T follicular helper cell (primary cell): ENCODE measurements at regions not wholly inside any gene's neighbourhood (a gene's known extent, or its start where the extent isn't known, plus 50 kb on each side); places are given as distances from the start of the nearest gene placed in this dataset.
"Not testable (repeated sequence)": the region's sequence is repeated elsewhere in the genome, so short reads cannot be mapped to it uniquely, and the experiment has no call there.

Experiments used
- DNase-seq: peaks from one replicate; pipeline ENCODE4 v3.0.0-alpha.2; 2020; ENCODE audit warnings: low read depth

DNA sequence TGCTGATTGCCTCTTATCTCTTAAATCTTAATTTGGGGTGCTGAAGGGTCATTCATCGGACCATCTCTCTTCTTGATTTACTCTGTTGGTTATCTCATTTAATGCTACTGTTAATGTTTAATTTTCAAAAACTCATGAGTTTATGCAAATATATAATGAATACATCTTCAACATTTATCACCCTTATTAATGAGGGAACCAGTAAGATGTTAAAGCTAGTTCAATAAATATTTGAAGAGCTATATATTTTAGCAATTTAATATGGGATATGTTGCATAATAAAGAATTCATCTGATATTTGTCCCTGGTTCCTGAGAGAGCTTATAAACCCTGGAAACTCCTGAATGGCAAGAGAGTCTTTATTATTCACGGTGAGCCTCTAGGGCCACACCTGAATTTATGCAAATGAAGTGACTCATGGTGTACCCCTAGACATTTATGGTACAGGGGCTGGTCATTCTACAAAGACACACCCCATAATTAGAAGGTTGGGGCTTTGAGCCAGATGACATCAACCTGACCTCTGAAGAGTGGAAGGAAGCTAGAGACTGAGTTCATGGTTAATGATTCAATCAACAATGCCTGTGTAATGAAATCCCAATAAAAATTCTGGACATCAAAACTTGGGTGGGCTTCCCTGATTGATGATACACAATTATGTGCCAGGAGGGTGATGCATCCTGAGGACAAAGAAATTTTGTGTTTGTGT lies 339.5 kb upstream of the ZNF608 start:
- no peak for DNase-seq

DNA sequence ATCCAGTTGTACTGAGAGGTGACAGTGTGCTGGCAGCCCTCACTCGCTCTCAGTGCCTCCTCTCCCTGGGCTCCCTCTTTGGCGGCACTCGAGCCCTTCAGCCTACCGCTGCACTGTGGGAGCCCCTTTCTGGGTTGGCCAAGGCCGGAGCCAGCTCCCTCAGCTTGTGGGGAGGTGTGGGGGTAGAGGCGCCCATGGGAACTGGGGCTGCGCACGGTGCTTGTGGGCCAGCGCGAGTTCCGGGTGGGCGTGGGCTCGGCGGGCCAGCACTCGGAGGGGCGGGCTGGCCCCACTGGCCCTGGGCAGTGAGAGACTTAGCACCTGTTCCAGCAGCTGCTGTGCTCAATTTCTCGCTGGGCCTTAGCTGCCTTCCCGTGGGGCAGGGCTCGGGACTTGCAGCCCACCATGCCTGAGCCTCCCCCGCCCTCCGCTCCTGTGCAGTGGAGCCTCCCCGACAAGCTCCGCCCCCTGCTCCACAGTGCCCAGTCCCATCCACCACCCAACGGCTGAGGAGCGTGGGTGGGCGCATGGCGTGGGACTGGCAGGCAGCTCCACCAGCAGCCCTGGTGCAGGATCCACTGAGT lies 342.2 kb upstream of the ZNF608 start:
- DNase-seq = no peak

DNA sequence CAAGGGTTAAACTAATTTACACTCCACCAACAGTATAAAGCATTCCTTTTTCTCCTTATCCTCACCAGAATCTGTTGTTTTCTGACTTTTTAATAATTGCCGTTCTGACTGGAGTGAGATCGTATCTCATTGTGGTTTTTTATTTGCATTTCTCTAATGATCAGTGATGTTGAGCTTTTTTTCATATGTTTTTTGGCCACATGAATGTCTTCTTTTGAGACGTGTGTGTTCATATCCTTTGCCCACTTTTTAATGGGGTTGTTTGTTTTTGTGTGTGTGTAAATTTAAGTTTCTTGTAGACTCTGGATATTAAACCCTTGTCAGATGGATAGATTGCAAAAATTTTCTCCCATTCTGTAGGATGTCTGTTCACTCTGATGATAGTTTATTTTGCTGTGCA lies 345.7 kb upstream of the ZNF608 start:
- DNase-seq = not testable (repeated sequence)

DNA sequence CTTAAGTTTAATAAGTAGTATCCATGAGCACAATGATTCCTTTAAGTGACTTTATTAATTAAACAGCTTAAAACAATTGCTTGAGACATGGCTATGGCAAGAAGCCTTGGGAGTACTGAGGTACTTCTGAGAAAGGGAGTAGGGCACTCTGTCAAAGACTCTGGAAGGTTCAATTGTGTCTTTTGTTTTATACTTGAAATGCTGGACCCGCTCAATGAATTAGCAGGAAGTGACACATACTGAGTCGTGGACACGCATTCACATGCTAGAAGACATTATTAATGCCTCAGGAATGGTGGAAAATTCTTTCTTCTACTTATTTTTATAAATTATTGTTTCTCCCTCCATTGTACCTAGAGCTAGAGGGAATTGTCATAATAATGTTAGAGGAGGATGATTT lies 347.3 kb upstream of the ZNF608 start:
- no peak for DNase-seq

DNA sequence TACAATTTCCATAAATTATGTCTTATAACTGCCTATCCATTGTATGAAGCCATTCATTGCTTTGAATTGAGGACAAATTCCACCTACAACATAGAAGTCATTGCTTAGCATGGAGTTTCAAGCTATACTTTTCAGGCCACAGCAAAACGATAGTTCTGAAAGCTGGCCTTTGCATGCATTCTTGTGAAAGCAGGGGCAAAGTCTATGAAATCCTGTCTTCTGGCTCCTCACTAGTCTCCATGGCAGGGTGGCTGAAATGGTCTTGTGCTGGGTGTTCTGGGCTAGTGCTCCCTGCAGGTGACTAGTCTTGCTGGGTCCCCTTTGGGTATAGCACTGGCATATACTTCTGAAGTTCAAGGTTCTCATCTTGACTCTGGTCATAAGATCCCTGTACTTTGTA lies 353.9 kb upstream of the ZNF608 start:
- DNase-seq = no peak

DNA sequence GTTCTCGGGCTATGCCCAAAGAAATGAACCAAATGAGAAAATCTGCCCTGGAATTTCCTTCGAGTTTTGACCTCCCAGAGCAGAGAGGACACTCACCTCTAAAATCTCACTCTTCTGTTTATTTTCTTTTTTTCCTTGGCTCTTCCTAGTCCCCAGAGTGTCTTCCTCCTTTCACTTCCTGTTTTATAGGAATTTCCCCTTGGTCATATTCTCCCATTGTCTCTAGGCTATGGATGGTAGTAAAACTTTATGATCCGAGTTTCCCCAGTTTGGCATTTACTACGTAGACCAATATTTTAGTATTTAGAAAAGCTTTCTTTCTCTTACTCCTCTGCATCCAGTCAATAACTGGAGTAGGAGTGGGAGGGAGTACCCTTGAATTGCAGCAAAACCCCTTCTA lies 354.5 kb upstream of the ZNF608 start:
- no peak for DNase-seq

DNA sequence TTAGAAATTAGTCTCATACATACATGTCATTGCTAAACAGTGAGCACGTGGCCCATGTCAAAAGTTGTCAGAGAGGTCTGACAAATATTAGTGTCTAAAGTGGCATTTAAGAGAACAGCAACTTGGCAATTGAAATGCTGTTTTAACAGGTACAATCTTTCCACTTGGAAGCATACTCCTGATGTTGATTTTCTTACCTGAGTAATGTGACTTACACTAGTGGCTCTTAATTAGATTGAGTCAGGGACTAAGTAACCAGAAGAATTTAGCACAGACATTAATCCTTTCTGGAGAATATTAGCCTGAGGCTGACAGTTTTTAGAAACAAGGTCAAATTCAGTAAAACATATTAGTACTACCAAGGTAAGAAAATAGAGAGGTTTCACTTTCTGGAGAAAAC lies 357.0 kb upstream of the ZNF608 start:
- no peak for DNase-seq

DNA sequence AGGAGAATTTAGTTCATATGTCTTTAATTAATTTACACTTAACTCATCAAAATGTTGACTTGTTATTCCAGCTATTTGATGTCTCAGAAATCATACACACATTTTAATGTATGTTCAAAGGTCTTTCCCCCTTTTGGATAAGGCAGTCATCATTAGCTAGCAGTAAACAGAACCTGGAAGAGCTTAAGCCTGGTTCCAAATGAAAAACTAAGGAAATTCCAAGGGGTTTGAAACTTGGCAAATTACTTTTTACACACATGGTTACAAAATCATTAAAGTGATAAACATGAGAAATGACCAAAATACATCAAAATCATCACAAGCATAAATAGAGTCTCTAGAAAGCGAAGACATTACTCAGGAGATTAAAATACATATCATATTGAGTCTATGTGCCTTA lies 359.8 kb upstream of the ZNF608 start:
- DNase-seq = no peak

DNA sequence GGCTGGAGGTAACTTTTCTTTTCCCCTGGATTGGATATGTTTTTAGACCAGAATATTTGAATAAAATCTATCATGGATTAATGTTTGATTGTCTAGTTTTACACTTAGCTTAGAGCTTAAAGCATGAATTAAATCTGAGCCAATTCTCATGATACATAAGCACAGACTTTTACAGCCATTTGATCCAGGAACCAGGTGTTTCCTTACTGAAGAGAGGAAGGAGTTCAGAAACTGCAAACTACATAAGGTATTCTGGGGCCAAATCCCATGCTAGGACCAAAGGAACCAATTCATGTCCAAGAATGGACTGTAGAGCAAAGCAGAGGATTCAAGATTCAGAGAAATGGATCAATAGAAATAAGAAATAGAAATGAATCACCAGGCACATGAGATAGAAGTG lies 360.4 kb upstream of the ZNF608 start:
- DNase-seq = no peak

DNA sequence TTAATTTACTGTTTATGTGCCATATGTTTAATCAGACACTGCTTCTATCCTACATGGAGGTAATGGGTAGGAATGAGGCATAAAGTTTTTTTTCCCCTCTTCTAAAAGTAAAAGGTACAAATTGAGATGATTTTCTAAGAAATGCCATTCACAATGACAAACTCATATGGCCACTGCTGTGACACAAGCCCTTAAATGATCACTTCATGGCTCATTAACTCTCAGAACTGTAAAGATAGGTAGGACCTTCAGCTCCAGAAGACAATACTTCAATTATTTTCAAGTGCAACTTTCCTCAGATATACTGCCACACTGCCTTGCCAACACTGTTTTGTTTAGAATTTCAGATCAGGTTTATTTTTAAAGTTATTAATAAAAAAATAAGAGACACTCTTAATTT lies 362.9 kb upstream of the ZNF608 start:
- no peak for DNase-seq

DNA sequence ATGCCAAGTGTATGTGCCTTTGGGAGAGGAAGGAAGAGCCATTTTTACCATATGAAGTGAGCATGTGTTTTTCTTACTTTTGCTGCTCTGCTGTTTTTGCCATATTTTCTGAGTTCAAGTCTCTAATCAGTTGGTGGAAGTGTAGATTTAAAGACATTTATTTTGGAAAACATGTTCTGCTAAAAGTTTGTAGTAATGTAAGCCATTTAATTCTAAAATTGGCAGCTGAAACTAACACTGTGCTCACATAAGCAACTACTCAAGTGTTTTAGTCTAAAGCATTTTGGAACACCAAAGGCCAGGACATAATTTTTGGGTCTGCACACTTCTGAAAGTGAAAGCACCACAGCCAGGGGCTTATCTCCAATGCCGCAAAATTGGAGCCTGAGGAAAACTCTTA lies 363.4 kb upstream of the ZNF608 start:
- no peak for DNase-seq

DNA sequence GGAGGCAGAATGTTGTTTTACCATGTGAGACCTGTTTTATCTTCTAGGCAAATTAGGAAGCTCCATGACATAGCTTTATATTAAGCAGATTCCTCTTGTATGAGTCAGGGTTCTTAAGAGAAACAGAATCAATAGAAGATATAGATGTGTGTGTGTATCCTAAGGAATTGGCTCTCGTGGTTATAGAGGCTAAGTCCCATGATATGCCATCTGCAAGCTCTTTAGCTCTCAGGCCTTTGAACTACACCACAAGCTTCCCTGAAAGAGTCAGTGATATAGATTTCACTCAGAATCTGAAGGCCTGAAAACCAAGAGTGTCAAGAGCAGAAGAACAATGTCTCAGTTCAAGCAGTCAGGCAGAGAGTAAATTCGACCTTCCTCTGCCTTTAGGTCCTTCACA lies 365.8 kb upstream of the ZNF608 start:
- no peak for DNase-seq

DNA sequence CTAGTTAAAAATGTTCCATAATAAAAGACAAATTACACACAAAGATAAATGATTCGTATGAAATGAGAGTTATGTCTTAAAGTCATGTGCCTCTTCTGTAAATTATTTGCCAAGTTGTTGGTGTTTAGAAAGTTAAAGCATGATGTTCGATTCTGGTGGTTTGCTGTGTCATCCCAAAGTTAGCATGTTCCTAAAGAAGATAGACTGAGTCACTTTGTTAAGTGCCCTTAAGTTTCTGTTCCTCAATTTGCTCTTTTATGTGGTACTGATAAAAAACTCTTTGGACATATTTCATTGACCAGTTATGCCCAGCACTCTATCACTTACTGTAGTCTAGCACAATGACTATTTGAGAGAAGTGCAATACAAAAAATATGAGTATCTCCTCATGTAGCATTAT lies 366.9 kb upstream of the ZNF608 start:
- no peak for DNase-seq

DNA sequence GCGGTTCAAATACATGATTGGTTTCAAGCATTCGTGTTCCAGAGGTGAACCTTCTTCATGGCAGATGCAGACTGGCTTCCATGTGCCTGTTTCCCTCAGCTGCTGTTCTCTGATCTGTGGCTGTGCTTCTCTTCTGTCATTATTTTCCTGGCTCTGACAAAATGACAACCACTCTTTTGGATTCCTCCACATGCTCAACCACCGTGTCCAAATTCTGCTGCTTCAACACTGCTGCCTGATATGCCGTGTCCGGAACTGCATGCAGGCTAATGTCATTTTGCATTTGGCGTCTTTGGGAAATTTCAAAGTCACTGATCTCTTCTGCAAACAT lies 368.7 kb upstream of the ZNF608 start:
- no peak for DNase-seq

DNA sequence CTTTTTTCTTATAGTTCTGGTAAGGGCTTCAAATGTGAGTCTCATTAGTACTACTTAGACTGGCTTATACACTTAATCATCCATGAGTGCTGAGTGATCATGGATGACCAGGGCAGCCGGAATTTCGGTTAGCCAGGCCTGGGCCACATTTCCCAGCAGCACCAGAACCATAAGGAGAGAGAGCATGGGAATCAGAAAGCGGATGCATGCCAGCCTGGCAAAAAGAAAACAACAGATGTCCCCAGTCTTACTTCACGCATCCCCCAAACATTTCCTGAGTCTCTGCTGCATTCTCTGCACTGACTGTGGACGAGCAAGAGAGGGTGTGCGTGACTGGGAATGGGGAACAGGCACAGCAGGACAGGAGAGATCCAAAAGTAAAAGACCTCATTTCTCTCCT lies 371.1 kb upstream of the ZNF608 start:
- DNase-seq = no peak

DNA sequence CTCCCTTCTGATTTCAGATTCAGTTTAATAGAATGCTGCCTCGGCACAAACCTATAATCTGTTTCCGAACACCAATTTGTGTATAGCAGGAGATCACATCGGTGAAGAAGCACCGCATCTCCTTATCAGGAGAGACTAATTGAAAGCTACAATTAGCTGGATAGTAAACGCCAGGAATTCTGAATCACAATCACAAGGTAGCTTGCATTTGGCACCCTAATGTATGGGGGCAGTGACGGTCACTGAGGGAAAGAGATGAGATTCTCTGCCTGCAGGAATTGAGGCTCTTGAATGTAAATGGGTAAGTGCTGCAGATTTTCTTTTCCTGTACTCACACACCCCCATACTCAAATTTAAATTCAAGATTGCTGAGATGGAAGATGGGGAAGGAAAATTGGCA lies 373.6 kb upstream of the ZNF608 start:
- DNase-seq = no peak

DNA sequence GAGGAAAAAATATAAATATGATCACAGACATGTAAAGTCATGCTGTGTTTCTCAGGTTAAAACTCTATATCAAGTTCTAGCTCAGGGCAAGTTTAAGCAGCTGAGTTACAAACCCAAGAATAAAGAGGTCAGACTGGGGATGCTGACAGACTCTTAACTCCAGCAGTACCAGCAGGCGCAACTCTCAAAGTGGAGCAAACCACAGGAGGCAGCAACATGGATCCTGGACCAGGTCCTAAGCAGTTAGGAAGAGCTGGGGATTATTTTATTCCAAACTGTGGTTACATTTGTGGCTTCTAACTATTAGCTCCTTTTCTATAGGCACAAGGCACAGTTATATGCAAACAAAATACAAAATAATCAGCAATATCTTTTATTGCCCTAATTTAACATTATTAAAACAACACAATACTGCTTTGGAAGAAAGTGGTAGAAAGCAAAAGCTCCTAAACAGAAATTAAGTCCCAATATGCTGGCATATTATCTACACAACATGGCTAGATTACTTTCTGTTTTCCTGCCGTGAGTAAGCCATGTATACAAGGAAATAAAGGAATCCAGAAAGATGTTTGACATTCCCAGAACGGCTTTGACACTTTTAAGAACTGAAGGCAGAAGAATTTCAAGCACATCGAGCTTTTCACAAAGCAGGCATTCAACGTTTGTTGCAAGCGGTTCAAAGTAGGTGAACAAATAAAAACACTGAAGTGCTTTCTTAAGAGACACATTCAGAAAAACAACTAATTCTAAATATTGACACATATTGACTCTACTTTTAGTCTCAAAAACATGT lies 378.8 kb upstream of the ZNF608 start:
- DNase-seq = no peak

DNA sequence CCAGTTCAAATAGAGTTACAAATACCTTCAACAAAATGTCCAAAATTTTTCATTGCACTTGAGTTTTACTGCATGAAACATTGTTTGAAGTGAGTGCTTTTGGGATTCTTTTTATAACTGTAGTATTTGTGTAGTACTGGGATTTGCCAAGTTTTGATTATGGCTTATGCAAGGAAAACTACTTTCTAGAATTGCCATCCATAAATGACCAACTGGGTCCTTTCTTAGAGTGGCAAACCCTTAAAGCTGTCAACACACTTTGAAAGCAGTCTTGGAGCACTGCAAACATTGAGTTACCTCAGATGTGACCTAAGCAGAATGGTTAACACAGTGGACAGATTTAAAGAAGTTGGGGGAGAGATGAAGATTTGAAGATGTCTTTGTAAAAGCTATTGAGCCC lies 379.6 kb upstream of the ZNF608 start:
- no peak for DNase-seq

DNA sequence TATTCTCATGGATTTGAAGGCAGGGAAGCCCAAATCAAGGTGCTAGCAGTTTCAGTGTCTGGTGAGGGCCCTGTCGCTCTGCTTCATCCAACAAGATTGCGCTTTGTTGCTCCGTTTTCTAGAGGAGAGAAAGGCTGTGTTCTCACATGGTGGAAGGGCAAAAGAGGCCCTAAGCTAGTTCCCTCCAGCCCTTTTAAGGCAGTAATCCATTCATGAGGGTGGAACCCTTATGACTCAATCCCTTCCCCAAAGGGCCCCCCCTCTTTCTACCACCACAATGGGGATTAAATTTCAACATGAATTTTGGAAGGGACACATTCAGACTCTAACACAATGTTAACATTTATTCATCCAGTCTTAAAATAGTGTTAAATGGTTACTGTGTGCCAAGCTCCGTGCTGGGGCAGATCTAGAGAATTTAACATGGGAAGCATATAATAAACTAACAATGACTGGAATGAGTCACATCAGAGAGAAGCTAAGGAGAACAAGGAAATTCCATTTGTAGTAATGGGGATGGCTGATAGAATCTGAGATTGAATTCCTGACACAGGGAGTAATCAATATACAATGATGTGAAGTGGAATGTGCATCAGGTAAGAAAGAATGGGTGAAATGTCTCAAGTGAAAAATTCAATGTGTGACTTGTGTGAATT lies 382.8 kb upstream of the ZNF608 start:
- no peak for DNase-seq

DNA sequence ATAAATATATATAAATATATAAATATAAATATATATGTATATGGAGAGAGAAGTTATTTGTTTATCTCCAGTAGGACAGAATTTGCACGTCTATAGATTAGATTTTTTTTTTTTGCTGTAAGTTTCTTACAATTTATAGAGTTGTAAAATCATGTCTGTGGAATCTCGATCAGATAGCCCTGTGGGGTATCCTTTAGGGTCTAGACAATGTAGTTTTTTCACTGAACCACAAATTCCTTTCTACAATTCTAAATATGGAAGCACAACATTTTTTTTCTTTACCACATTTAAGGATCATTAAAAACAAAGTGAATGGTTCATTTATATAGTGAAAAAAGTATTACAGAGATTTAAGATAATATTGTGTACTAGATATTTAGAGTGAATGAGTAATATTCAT lies 384.2 kb upstream of the ZNF608 start:
- no peak for DNase-seq

DNA sequence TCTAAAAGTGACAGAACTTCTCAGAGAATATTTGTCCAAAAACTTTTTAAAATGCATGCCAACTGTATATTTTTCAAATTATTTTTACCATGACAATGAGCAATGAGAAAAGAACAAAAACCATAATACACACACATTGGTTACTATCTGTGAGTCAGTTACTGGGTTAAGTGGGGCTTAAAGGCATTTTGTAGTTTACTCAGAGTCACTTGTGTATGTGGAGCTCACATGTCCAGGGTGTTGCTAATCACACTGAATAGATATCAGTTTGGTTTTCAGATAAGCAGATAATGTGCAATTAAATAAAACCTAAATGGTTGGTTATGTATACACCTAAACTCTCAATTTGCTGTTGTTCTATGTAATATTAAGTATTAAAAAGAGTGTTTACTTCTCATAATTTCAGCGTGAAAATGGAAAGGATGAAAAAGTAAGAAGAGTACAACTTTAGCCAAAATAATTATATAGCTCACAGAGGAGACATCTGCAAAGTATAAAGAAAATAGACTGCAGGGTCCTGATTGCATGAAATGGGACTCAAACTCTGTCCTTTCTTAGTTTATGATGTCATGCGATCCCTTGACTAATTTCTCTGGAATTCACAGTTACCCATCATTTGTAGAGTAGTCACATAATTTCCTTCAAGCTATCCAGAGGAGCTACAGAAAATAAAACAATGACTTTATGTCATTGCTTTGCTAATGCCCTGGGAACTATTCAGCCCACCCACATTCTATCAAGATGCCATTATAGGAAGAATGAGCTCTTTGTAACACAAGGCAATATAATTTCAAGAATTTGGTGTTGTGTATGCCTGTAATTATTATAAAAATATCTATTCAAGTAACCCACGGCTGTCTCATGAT lies 388.0 kb upstream of the ZNF608 start:
- DNase-seq = no peak

DNA sequence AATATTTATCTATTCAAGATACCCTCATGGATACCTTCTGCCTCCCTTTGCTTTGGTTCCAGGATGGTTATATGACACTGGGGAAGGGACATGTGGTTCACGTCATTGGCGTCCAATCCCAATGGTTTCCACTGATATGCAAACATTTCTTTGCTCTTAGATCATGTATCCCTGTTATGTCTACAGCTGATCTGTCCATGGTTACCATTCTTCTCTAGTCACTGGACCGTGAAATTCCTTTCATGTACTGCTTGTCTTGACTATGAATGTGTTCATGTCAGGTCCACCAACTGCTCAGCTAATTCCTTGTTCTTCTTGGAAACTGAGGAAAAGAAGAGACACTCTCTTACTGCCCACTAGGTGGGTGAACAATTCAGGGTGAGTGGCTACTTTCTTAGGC lies 391.1 kb upstream of the ZNF608 start:
- no peak for DNase-seq
